ENCODE measurements at regions not wholly inside any gene's neighbourhood (a gene's known extent, or its start where the extent isn't known, plus 50 kb on each side); places are given as distances from the start of the nearest gene placed in this dataset.

- in situ Hi-C loops (cut with MboI; ENCODE audit: low pct_unique_long_range_greater_than_20kb, low sequenced_read_pairs, unreplicated experiment), result no loop called here
- TF ChIP-seq, protein P1, sequence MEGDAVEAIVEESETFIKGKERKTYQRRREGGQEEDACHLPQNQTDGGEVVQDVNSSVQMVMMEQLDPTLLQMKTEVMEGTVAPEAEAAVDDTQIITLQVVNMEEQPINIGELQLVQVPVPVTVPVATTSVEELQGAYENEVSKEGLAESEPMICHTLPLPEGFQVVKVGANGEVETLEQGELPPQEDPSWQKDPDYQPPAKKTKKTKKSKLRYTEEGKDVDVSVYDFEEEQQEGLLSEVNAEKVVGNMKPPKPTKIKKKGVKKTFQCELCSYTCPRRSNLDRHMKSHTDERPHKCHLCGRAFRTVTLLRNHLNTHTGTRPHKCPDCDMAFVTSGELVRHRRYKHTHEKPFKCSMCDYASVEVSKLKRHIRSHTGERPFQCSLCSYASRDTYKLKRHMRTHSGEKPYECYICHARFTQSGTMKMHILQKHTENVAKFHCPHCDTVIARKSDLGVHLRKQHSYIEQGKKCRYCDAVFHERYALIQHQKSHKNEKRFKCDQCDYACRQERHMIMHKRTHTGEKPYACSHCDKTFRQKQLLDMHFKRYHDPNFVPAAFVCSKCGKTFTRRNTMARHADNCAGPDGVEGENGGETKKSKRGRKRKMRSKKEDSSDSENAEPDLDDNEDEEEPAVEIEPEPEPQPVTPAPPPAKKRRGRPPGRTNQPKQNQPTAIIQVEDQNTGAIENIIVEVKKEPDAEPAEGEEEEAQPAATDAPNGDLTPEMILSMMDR (IDR thresholded peaks at IDR 0.05; ENCODE audit: extremely low read depth, insufficient read depth, missing control alignments), result no peak
- no peak for DNase-seq (ENCODE audit: low spot score)
These were observed 716.0 kb upstream of the TBX3 start for GRCh38 chr12:115400011-115400410.

- TF ChIP-seq, protein P1 (IDR thresholded peaks at IDR 0.05; ENCODE audit: extremely low read depth, insufficient read depth, missing control alignments), result no peak
- no peak for DNase-seq (ENCODE audit: low spot score)
- in situ Hi-C loops (cut with MboI; ENCODE audit: low pct_unique_long_range_greater_than_20kb, low sequenced_read_pairs, unreplicated experiment), result no loop called here
These were observed 714.4 kb upstream of the TBX3 start for GRCh38 chr12:115398311-115398781.

DNA sequence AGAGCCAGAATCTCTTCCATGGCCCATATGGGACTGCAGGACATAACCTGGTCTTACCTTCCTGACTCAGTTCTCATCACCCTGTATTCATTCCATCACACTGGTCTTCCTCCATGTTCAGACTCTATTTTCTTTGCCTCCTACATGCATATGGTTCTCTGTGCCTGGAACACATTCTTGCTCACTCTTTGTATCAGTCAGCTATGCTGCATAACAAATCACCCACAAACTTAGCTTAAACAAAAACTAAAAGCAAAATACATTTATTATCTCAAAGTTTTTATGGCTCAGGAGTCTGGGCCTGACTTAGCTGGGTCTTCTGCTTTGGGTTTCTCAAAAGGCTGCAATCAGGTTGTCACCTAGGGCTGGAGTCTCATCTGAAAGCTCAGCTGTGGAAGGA is 712.6 kb upstream of the TBX3 start:
- TF ChIP-seq, protein P1 (IDR thresholded peaks at IDR 0.05; ENCODE audit: extremely low read depth, insufficient read depth, missing control alignments), result no peak
- in situ Hi-C loops (cut with MboI; ENCODE audit: low pct_unique_long_range_greater_than_20kb, low sequenced_read_pairs, unreplicated experiment), result no loop called here
- no peak for DNase-seq (ENCODE audit: low spot score)

DNA sequence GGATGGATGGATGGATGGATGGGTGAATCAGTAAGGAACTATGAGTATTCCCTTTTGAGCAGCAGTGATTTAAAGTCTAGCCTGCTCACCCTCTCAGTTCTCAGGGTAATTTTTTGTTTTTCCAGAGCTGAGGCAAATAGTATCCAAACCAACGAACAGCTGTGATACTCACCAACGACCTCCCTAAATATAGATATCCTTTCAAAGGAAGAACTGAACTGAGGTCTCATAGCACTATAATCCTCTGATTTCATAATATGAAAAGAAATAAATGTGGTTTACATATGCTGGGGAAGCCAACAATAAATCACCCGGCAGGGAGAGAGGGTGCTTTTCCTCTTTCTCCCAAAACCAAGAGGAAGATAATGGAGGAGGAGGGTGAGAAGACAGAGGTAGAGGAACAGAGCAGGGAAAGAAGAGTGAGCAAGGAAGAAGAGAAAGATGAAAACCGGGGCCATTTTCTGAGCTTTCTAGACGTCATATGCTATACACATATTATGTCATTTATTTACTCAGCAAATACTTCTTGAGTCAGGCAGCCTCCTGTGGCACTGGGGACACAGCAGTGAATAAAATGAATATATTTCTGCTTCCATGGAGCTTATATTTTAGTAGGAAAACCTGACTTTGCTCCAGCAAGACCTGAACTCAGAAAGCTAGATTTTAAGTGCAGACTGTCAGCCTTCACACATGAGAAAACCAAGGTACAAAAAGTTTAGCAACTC is 710.7 kb upstream of the TBX3 start:
- TF ChIP-seq, protein P1 (IDR thresholded peaks at IDR 0.05; ENCODE audit: extremely low read depth, insufficient read depth, missing control alignments), result no peak
- in situ Hi-C loops (cut with MboI; ENCODE audit: low pct_unique_long_range_greater_than_20kb, low sequenced_read_pairs, unreplicated experiment), result no loop called here
- no peak for DNase-seq (ENCODE audit: low spot score)

DNA sequence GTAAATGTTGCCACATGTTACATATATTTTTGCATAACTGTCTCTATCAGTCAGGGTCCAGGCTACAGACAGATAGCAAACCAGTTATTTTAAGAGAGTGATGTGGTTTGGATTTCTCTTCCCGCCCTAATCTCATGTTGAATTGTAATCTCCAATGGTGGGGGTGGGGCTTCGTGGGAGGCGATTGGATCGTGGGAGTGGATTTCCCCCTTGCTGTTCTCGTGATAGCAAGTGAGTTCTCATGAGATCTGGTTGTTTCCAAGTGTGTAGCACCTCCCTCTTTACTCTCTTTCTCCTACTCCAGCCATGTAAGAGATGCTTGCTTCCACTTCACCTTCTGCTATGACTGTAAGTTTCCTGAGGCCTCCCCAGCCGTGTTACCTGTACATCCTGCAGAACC is 704.2 kb upstream of the TBX3 start:
- TF ChIP-seq, protein P1 (IDR thresholded peaks at IDR 0.05; ENCODE audit: extremely low read depth, insufficient read depth, missing control alignments), result no peak
- in situ Hi-C loops (cut with MboI; ENCODE audit: low pct_unique_long_range_greater_than_20kb, low sequenced_read_pairs, unreplicated experiment), result no loop called here
- DNase-seq (ENCODE audit: low spot score), result no peak

GRCh38 chr12:115387467-115387901 is 703.5 kb upstream of the TBX3 start:
- DNase-seq (ENCODE audit: low spot score), result no peak
- TF ChIP-seq, protein P1 (IDR thresholded peaks at IDR 0.05; ENCODE audit: extremely low read depth, insufficient read depth, missing control alignments), result no peak
- in situ Hi-C loops (cut with MboI; ENCODE audit: low pct_unique_long_range_greater_than_20kb, low sequenced_read_pairs, unreplicated experiment), result no loop called here

Data from GM13977 (cell line).